ENCODE measurements at regions not wholly inside any gene's neighbourhood (a gene's known extent, or its start where the extent isn't known, plus 50 kb on each side); places are given as distances from the start of the nearest gene placed in this dataset.

DNA sequence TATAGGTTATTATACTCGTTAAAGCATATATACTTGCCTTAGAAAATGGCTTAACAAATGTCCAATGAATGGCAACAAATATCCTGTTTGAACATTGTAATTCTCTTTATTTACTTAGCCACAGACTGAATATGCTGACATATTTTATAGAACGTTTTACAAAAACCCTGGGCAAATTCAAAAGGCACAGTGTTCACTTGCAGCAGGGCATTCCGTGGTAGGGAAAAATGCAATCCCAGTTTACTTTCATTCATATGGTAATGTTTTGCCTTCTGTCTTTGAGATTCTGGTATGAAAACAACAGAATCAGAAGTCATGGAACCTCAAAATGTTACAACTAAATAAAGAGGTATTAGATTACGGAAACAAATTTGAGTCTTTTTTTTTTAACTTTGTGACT, 56.2 kb upstream of the MYCBP2 start:
- no peaks in the 10 kb centered on the region for H3K9me3 Mint-ChIP-seq
- no peaks in the 10 kb centered on the region for H3K36me3 Mint-ChIP-seq (ENCODE audit: low read depth)
- H3K4me1 Mint-ChIP-seq (ENCODE audit: low read depth): peaks cover 26% of the 10 kb centered on the region
- H3K27me3 Mint-ChIP-seq: peaks cover 2% of the 10 kb centered on the region
- no peak overlapping the region for H3K4me3 Mint-ChIP-seq
- H3K27ac Mint-ChIP-seq: no peak overlapping the region
- intact Hi-C loops (cut with micrococcal nuclease): loop anchor here (10.0 kb wide), 1 partner anchor 72 kb away; no protein-coding TSS in a partner anchor

- no peaks in the 10 kb centered on the region for H3K36me3 Mint-ChIP-seq (ENCODE audit: low read depth)
- no peak overlapping the region for H3K4me3 Mint-ChIP-seq
- peaks cover 12% of the 10 kb centered on the region for H3K4me1 Mint-ChIP-seq (ENCODE audit: low read depth)
- no peaks in the 10 kb centered on the region for H3K9me3 Mint-ChIP-seq
- H3K27me3 Mint-ChIP-seq: no peaks in the 10 kb centered on the region
- intact Hi-C loops (cut with micrococcal nuclease): loop anchor here (10.0 kb wide), 1 partner anchor 74 kb away; no protein-coding TSS in a partner anchor
- no peak overlapping the region for H3K27ac Mint-ChIP-seq
These were observed 54.2 kb upstream of the MYCBP2 start for GRCh38 chr13:77381059-77381458.

GRCh38 chr13:77379508-77379907, 52.6 kb upstream of the MYCBP2 start:
- no peaks in the 10 kb centered on the region for H3K36me3 Mint-ChIP-seq (ENCODE audit: low read depth)
- no peaks in the 10 kb centered on the region for H3K9me3 Mint-ChIP-seq
- no peaks in the 10 kb centered on the region for H3K27me3 Mint-ChIP-seq
- no peak overlapping the region for H3K4me3 Mint-ChIP-seq
- H3K4me1 Mint-ChIP-seq (ENCODE audit: low read depth): peaks cover 17% of the 10 kb centered on the region
- H3K27ac Mint-ChIP-seq: no peak overlapping the region
- intact Hi-C loops (cut with micrococcal nuclease): no loop called here

DNA sequence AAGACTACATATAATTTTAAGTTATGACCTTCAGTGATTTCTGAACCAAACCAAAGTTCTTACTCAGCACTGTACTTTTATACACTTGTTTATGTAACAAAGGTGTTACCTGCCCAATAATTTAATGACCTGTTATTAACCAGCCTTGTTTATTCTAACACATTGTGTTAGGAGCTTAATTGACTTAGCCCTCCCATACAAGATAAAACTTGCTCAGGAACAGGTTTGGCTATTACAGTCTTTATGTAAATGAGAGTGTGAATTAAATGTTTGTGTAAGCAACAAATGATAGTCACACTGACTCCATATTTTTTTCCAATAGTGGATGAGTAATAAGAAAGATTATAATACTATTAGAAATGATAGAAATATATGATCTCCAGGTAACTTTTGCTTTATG, 51.8 kb upstream of the MYCBP2 start:
- Mint-ChIP-seq H3K4me1 (ENCODE audit: low read depth) (peaks cover 18% of the 10 kb centered on the region), H3K4me3 (no peak overlapping the region), H3K27me3 (no peaks in the 10 kb centered on the region), H3K9me3 (no peaks in the 10 kb centered on the region), H3K36me3 (ENCODE audit: low read depth) (no peaks in the 10 kb centered on the region), H3K27ac (no peak overlapping the region)
- intact Hi-C loops (cut with micrococcal nuclease): no loop called here

DNA sequence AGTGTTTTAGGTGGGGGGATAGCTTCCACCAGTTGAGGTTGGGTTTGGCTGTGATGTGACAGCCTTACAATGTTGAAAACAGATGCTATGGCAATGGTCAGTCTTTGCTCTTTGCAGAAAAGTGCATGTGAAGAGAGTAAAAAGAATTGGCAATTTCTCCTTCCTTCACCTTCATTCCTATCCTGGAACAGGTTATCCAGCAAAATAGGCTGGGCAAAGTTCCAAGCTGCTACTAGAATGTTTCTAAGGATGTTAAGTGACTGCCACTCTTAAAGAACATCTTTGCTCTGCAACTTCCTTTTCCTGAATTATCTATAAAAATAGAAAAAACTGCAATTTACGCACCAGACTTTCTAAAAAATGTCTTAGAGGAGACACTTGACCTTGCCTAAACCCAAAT, 50.1 kb upstream of the MYCBP2 start:
- Mint-ChIP-seq H3K27me3 (no peaks in the 10 kb centered on the region), H3K4me1 (ENCODE audit: low read depth) (peaks cover 12% of the 10 kb centered on the region), H3K9me3 (no peaks in the 10 kb centered on the region), H3K27ac (no peak overlapping the region), H3K36me3 (ENCODE audit: low read depth) (no peaks in the 10 kb centered on the region), H3K4me3 (no peak overlapping the region)
- intact Hi-C loops (cut with micrococcal nuclease): no loop called here

Measured in dendritic cell treated with granulocyte-macrophage colony-stimulating factor and Interleukin-4, amounts not matched to agents 40 ng/mL and 50 ng/mL, for 4 days (primary cell).